ACC112 (cell line): ENCODE measurements at regions not wholly inside any gene's neighbourhood (a gene's known extent, or its start where the extent isn't known, plus 50 kb on each side); places are given as distances from the start of the nearest gene placed in this dataset.

Experiments
- H2AFZ ChIP-seq: fragments of 200-600 bp; sonication (generic); one replicate; pipeline ENCODE4 v1.6.0; 2017; ENCODE audit warnings: antibody characterized with exemption, low read length; ENCODE audit not compliant: unreplicated experiment
- H3K27ac ChIP-seq: fragments of 200-600 bp; sonication (generic); 2 replicates; pipeline ENCODE4 v1.5.1; 2014; ENCODE audit warnings: low read depth, mild to moderate bottlenecking, antibody characterized with exemption, low read length, moderate library complexity
- H3K27me3 ChIP-seq: fragments of 200-600 bp; sonication (generic); 2 replicates; pipeline ENCODE4 v1.6.1; 2014; ENCODE audit warnings: mild to moderate bottlenecking, antibody characterized with exemption, low read length, moderate library complexity, mixed read lengths; ENCODE audit not compliant: insufficient read depth
- H3K36me3 ChIP-seq: fragments of 200-600 bp; sonication (generic); 2 replicates; pipeline ENCODE4 v1.6.1; 2016; ENCODE audit warnings: mild to moderate bottlenecking, antibody characterized with exemption, low read length, moderate library complexity, mixed read lengths; ENCODE audit not compliant: insufficient read depth
- H3K4me1 ChIP-seq: fragments of 200-600 bp; sonication (generic); one replicate; pipeline ENCODE4 v1.6.1; 2016; ENCODE audit warnings: low read length, mixed read lengths; ENCODE audit not compliant: insufficient read depth, unreplicated experiment, control insufficient read depth
- H3K4me3 ChIP-seq: fragments of 200-600 bp; sonication (generic); 2 replicates; pipeline ENCODE4 v1.5.1; 2014; ENCODE audit warnings: mild to moderate bottlenecking, low read depth, low read length
- H3K79me2 ChIP-seq: fragments of 200-600 bp; sonication (generic); one replicate; pipeline ENCODE4 v1.6.0; 2016; ENCODE audit warnings: low read length; ENCODE audit not compliant: control insufficient read depth, unreplicated experiment, insufficient read depth

DNA sequence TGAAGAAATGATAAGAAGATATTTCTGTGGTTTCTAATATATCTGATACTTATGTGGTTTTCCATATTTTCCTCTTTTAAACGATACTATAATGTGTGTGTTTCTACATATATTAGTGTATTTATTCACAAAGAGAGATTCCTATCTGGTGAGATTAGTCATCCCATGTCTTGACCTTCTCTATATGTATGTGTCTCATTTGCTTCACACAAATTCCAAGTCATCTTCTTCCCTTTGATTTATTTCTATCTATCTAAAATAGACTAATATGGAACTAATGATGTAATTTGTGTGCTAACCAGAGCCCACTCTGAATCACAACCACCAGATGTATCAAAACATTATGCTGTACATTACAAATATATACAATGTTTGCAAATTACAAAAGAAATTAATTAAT lies 154.7 kb upstream of the KCNMB2 start:
- no peak overlapping the region for H3K4me3 ChIP-seq
- no peak overlapping the region for H2AFZ ChIP-seq
- no peaks in the 10 kb centered on the region for H3K27me3 ChIP-seq
- peaks cover 38% of the 10 kb centered on the region for H3K4me1 ChIP-seq
- peak overlapping the region; percentile 73 for H3K27ac ChIP-seq
- H3K79me2 ChIP-seq = no peaks in the 10 kb centered on the region
- no peaks in the 10 kb centered on the region for H3K36me3 ChIP-seq

DNA sequence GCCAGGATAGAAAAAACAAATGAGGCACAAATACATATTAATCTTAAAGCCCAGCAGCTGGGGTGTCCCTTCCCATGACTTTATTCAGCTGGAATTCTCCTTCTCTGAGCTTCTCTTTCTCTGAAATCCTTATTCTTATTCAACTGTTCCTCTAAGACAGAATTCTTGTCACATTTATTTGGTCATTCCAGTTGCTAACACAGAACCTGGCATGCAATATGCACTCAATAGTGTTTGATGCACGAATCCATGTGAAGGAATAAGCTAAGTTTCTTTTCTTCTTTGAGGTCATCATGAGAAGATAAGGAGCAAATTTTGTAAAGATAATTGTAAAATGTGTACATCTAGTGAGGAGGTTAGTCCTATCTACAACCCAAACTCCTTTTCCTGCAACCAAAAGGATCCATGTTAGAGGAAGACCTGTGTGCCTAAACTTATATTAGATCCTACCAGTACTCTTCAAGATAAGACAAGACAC lies 154.2 kb upstream of the KCNMB2 start:
- H3K27me3 ChIP-seq = no peaks in the 10 kb centered on the region
- peak overlapping the region; percentile 73 for H3K27ac ChIP-seq

GRCh38 chr3:178382449-178383061 lies 153.7 kb upstream of the KCNMB2 start:
- H3K4me1 ChIP-seq = peaks cover 38% of the 10 kb centered on the region
- no peak overlapping the region for H2AFZ ChIP-seq
- no peaks in the 10 kb centered on the region for H3K79me2 ChIP-seq
- no peaks in the 10 kb centered on the region for H3K27me3 ChIP-seq
- H3K36me3 ChIP-seq = no peaks in the 10 kb centered on the region
- H3K27ac ChIP-seq = peak overlapping the region; percentile 73
- peak overlapping the region; percentile 30; the same call in 1 of the 2 replicates for H3K4me3 ChIP-seq

More for the DNA sequence above, 154.2 kb upstream of the KCNMB2 start:
- peak overlapping the region; percentile 30; the same call in 1 of the 2 replicates for H3K4me3 ChIP-seq
- H3K4me1 ChIP-seq = peaks cover 38% of the 10 kb centered on the region
- no peak overlapping the region for H2AFZ ChIP-seq
- H3K36me3 ChIP-seq = no peaks in the 10 kb centered on the region
- H3K79me2 ChIP-seq = no peaks in the 10 kb centered on the region

- H3K27ac ChIP-seq = peak overlapping the region; percentile 22; the same call in 1 of the 2 replicates
- H3K36me3 ChIP-seq = no peaks in the 10 kb centered on the region
- peak overlapping the region; percentile 13; the same call in 1 of the 2 replicates for H3K4me3 ChIP-seq
- peaks cover 44% of the 10 kb centered on the region for H3K4me1 ChIP-seq
- H3K27me3 ChIP-seq = no peaks in the 10 kb centered on the region
- H3K79me2 ChIP-seq = no peaks in the 10 kb centered on the region
- peak overlapping the region; percentile 58 for H2AFZ ChIP-seq
Observed at GRCh38 chr3:178384321-178385230, 151.7 kb upstream of the KCNMB2 start.

- no peaks in the 10 kb centered on the region for H3K27me3 ChIP-seq
- H3K4me3 ChIP-seq = peak overlapping the region; percentile 13; the same call in 1 of the 2 replicates
- peaks cover 44% of the 10 kb centered on the region for H3K4me1 ChIP-seq
- no peaks in the 10 kb centered on the region for H3K36me3 ChIP-seq
- no peaks in the 10 kb centered on the region for H3K79me2 ChIP-seq
- H2AFZ ChIP-seq = peak overlapping the region; percentile 58
- peak overlapping the region; percentile 22; the same call in 1 of the 2 replicates for H3K27ac ChIP-seq
Observed at GRCh38 chr3:178385280-178385952, 150.8 kb upstream of the KCNMB2 start.

DNA sequence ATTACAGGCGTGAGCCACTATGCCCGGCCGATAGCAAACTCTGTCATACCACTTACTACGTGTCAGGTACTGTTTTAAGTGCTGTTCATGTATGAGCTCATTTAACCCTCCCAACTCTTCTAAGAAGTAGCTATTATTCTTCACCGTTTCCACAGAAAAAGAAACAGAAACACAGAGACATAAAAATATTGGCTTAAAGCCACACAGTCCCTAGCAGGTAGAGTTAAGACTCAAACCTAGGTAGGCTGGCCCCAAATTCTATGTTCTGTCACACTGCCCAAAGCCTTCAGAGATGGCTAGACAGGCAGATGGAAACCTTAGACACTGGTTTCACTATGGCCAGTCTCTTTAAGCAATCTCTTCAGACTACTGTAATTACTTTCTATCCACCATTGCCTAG lies 149.8 kb upstream of the KCNMB2 start:
- Histone ChIP-seq H3K27me3 (no peaks in the 10 kb centered on the region), H3K4me3 (no peak overlapping the region), H2AFZ (no peak overlapping the region), H3K36me3 (no peaks in the 10 kb centered on the region), H3K79me2 (no peaks in the 10 kb centered on the region), H3K4me1 (peaks cover 45% of the 10 kb centered on the region), H3K27ac (no peak overlapping the region)

DNA sequence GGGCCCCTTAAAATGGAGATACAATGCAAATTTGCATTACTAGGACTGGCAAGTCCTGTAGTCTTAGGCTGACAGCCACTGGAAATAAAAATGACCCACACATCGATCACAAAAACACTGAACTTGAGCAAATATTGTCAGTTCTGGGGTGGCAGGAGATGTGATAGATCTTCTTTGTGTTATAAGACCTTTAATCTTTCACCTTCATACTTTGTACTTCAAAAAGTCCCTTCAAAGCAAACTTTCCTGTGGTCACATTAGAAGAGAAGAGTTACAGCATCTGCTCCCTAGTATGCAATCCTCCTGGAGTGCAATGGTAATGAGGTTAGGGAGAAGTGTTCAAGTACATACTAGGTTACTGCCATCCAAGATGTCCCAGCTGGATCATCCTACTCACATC lies 149.4 kb upstream of the KCNMB2 start:
- no peaks in the 10 kb centered on the region for H3K36me3 ChIP-seq
- H2AFZ ChIP-seq = no peak overlapping the region
- H3K27ac ChIP-seq = no peak overlapping the region
- H3K79me2 ChIP-seq = no peaks in the 10 kb centered on the region
- H3K4me3 ChIP-seq = no peak overlapping the region
- no peaks in the 10 kb centered on the region for H3K27me3 ChIP-seq
- H3K4me1 ChIP-seq = peaks cover 42% of the 10 kb centered on the region

GRCh38 chr3:178388473-178388872 lies 147.8 kb upstream of the KCNMB2 start:
- H3K36me3 ChIP-seq = no peaks in the 10 kb centered on the region
- H3K4me3 ChIP-seq = no peak overlapping the region
- no peaks in the 10 kb centered on the region for H3K27me3 ChIP-seq
- H3K27ac ChIP-seq = no peak overlapping the region
- H2AFZ ChIP-seq = no peak overlapping the region
- H3K4me1 ChIP-seq = peaks cover 40% of the 10 kb centered on the region
- no peaks in the 10 kb centered on the region for H3K79me2 ChIP-seq

DNA sequence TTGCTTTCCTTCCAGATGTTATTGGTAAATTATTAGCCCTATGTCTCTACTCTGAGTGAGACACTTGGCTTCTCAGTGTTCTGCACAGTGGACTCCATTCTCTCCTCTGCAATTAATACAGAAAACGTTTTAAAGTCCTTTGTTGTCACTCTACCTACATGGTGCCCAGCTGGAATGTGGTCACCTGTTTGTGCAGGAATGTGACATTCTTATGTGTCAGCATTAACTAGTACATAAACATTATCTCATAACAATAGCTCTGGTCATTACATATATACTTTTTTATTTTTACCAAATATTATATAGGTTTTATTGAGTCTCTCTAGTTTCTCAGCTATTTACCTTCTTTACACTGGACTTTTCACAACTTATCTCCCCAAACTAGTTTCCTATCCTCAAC lies 147.0 kb upstream of the KCNMB2 start:
- H2AFZ ChIP-seq = peak overlapping the region; percentile 18
- no peaks in the 10 kb centered on the region for H3K36me3 ChIP-seq
- H3K27ac ChIP-seq = no peak overlapping the region
- H3K4me3 ChIP-seq = no peak overlapping the region
- H3K4me1 ChIP-seq = peaks cover 41% of the 10 kb centered on the region
- H3K79me2 ChIP-seq = no peaks in the 10 kb centered on the region
- H3K27me3 ChIP-seq = no peaks in the 10 kb centered on the region

DNA sequence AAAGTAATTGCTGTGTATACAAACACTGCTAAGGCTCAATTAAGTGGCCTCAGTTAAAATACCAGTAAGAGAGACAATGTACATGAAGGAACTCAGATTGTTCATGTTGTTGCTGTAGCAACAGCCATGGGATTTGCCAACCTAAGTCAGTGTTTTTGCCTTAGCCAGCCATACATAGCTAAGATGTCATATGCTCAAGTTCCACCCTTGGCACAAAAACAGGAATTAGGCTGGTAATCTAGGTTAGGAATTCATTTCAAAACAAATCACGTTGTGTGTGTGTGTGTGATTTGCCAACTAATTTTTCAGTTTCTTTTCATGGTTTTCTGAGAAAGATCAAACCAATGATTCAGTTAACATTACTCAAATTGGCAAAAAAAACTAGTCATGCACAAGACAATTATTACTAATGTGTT lies 143.7 kb upstream of the KCNMB2 start:
- Histone ChIP-seq H3K27me3 (no peaks in the 10 kb centered on the region), H3K27ac (peak overlapping the region; percentile 94)

More for the DNA sequence above, 143.7 kb upstream of the KCNMB2 start:
- Histone ChIP-seq H2AFZ (peak overlapping the region; percentile 82), H3K4me3 (peak overlapping the region; percentile 49), H3K79me2 (no peaks in the 10 kb centered on the region), H3K4me1 (peaks cover 33% of the 10 kb centered on the region), H3K36me3 (no peaks in the 10 kb centered on the region)
